HepG2 (cell line): ENCODE measurements at regions not wholly inside any gene's neighbourhood (a gene's known extent, or its start where the extent isn't known, plus 50 kb on each side); places are given as distances from the start of the nearest gene placed in this dataset.
A peak's percentile ranks its signal among the peaks of the same experiment; 100 is the strongest.

ENCODE experiments used
- ATF3 ChIP-seq: sonication (generic); formaldehyde crosslinking; IDR thresholded peaks from 2 replicates; pipeline ENCODE4 v1.4.0; 2020; ENCODE audit warnings: missing genetic modification reagents
- ATF5 ChIP-seq: sonication (generic); formaldehyde crosslinking; IDR thresholded peaks from 2 replicates; pipeline ENCODE4 v1.4.0; 2020; ENCODE audit warnings: mild to moderate bottlenecking, low read depth, missing genetic modification reagents
- CBFB ChIP-seq: sonication (generic); formaldehyde crosslinking; IDR thresholded peaks from 2 replicates; pipeline ENCODE4 v1.4.0; 2020; ENCODE audit warnings: missing genetic modification reagents
- E2F1 ChIP-seq: sonication (generic); formaldehyde crosslinking; IDR thresholded peaks from 2 replicates; pipeline ENCODE4 v1.5.0; 2020; ENCODE audit warnings: missing genetic modification reagents
- E2F2 ChIP-seq: sonication (generic); formaldehyde crosslinking; IDR thresholded peaks from 2 replicates; pipeline ENCODE4 v1.4.0; 2020; ENCODE audit warnings: missing genetic modification reagents, borderline replicate concordance
- GATA4 ChIP-seq: sonication (generic); IDR thresholded peaks from 2 replicates; pipeline ENCODE4 v1.6.1; 2016; ENCODE audit warnings: antibody characterized with exemption, low read depth, borderline replicate concordance
- ISX ChIP-seq: sonication (generic); formaldehyde crosslinking; conservative IDR thresholded peaks from 2 replicates; pipeline ENCODE4 v1.5.0; 2020; ENCODE audit warnings: missing genetic modification reagents
- MYPOP ChIP-seq: sonication (generic); formaldehyde crosslinking; IDR thresholded peaks from 2 replicates; pipeline ENCODE4 v1.8.1; 2023; ENCODE audit warnings: mild to moderate bottlenecking, moderate library complexity, missing genetic modification reagents
- SALL1 ChIP-seq: sonication (generic); formaldehyde crosslinking; IDR thresholded peaks from 2 replicates; pipeline ENCODE4 v1.8.0; 2022; ENCODE audit warnings: mild to moderate bottlenecking, missing genetic modification reagents
- TBX2 ChIP-seq: sonication (generic); formaldehyde crosslinking; IDR thresholded peaks from 2 replicates; pipeline ENCODE4 v1.5.0; 2020; ENCODE audit warnings: missing genetic modification reagents, mild to moderate bottlenecking, borderline replicate concordance
- THYN1 ChIP-seq: sonication (generic); formaldehyde crosslinking; IDR thresholded peaks from 2 replicates; pipeline ENCODE4 v1.8.1; 2023; ENCODE audit warnings: low read depth, mild to moderate bottlenecking, moderate library complexity, missing genetic modification reagents, borderline replicate concordance
- ZFP82 ChIP-seq: sonication (generic); formaldehyde crosslinking; IDR thresholded peaks from 2 replicates; pipeline ENCODE4 v1.5.1; 2020; ENCODE audit warnings: mild to moderate bottlenecking, missing genetic modification reagents, borderline replicate concordance
- ZNF329 ChIP-seq: sonication (generic); formaldehyde crosslinking; IDR thresholded peaks from 2 replicates; pipeline ENCODE4 v1.9.0; 2021; ENCODE audit warnings: low read depth, mild to moderate bottlenecking, missing genetic modification reagents
- ZNF530 ChIP-seq: sonication (generic); formaldehyde crosslinking; IDR thresholded peaks from 2 replicates; pipeline ENCODE4 v1.5.0; 2020; ENCODE audit warnings: low read depth, mild to moderate bottlenecking, missing genetic modification reagents
- ZNF567 ChIP-seq: sonication (generic); formaldehyde crosslinking; IDR thresholded peaks from 2 replicates; pipeline ENCODE4 v1.8.1; 2023; ENCODE audit warnings: mild to moderate bottlenecking, missing genetic modification reagents, borderline replicate concordance
- ZNF574 ChIP-seq: sonication (generic); formaldehyde crosslinking; IDR thresholded peaks from 2 replicates; pipeline ENCODE4 v1.4.0; 2020; ENCODE audit warnings: missing genetic modification reagents
- ZNF788 ChIP-seq: sonication (generic); formaldehyde crosslinking; IDR thresholded peaks from 2 replicates; pipeline ENCODE4 v1.5.0; 2020; ENCODE audit warnings: mild to moderate bottlenecking, missing genetic modification reagents, borderline replicate concordance
- ZNF800 ChIP-seq: sonication (generic); formaldehyde crosslinking; IDR thresholded peaks from 2 replicates; pipeline ENCODE4 v1.4.0; 2020; ENCODE audit warnings: missing genetic modification reagents
- ZNF879 ChIP-seq: sonication (generic); formaldehyde crosslinking; IDR thresholded peaks from 2 replicates; pipeline ENCODE4 v1.8.1; 2023; ENCODE audit warnings: missing genetic modification reagents

- TF ChIP-seq ZNF567 (CRISPR knock-in tag) = no peak
- TF ChIP-seq E2F1 (CRISPR knock-in tag) = no peak
- 0 out of 2 replicates have a peak, but pooled peaks have one; percentile 45 for TF ChIP-seq CBFB (CRISPR knock-in tag)
- TF ChIP-seq ZFP82 (CRISPR knock-in tag) = no peak
- no peak for TF ChIP-seq ISX (CRISPR knock-in tag)
- no peak for TF ChIP-seq THYN1 (CRISPR knock-in tag)
- TF ChIP-seq SALL1 (CRISPR knock-in tag) = peak; percentile 91
- TF ChIP-seq ZNF879 (CRISPR knock-in tag) = no peak
- peak; percentile 70 for TF ChIP-seq MYPOP (CRISPR knock-in tag)
- TF ChIP-seq GATA4 = no peak
- TF ChIP-seq ZNF788 (CRISPR knock-in tag) = 0 out of 2 replicates have a peak, but pooled peaks have one; percentile 79
- TF ChIP-seq ATF5 (CRISPR knock-in tag) = no peak
- no peak for TF ChIP-seq E2F2 (CRISPR knock-in tag)
- peak; percentile 49; the same call in 1 of the 2 replicates for TF ChIP-seq ZNF574
- TF ChIP-seq TBX2 (CRISPR knock-in tag) = peak; percentile 76; the same call in 1 of the 2 replicates
- TF ChIP-seq ZNF530 (CRISPR knock-in tag) = no peak
- 0 out of 2 replicates have a peak, but pooled peaks have one; percentile 55 for TF ChIP-seq ZNF800 (CRISPR knock-in tag)
- TF ChIP-seq ATF3 (CRISPR knock-in tag) = peak; percentile 80
- TF ChIP-seq ZNF329 (CRISPR knock-in tag) = no peak
These were observed 212.6 kb downstream of the WDR11 start (continued) for GRCh38 chr10:121063744-121064143.
